ENCODE measurements at regions not wholly inside any gene's neighbourhood (a gene's known extent, or its start where the extent isn't known, plus 50 kb on each side); places are given as distances from the start of the nearest gene placed in this dataset.

GRCh38 chr2:157160111-157160510 is 97.4 kb upstream of the GALNT5 start:
- H3K4me3 ChIP-seq (ENCODE audit: low read length): no peak overlapping the region
- DNase-seq (ENCODE audit: low read depth, low spot score): no peak

- no peak overlapping the region for H3K4me3 ChIP-seq (ENCODE audit: low read length)
- DNase-seq (ENCODE audit: low read depth, low spot score): no peak
These were observed 93.1 kb upstream of the GALNT5 start for GRCh38 chr2:157164370-157164769.

- no peak overlapping the region for H3K4me3 ChIP-seq (ENCODE audit: low read length)
- no peak for DNase-seq (ENCODE audit: low read depth, low spot score)
These were observed 92.6 kb upstream of the GALNT5 start for GRCh38 chr2:157164891-157165290.

GRCh38 chr2:157168501-157168900 is 89.0 kb upstream of the GALNT5 start:
- DNase-seq (ENCODE audit: low read depth, low spot score): no peak
- no peak overlapping the region for H3K4me3 ChIP-seq (ENCODE audit: low read length)

GRCh38 chr2:157169889-157170288 is 87.6 kb upstream of the GALNT5 start:
- DNase-seq (ENCODE audit: low read depth, low spot score): no peak
- H3K4me3 ChIP-seq (ENCODE audit: low read length): no peak overlapping the region

- no peak for DNase-seq (ENCODE audit: low read depth, low spot score)
These were observed 87.2 kb upstream of the GALNT5 start for GRCh38 chr2:157170299-157170698.

GRCh38 chr2:157172239-157172638 is 85.3 kb upstream of the GALNT5 start:
- no peak for DNase-seq (ENCODE audit: low read depth, low spot score)

More at GRCh38 chr2:157170299-157170698, 87.2 kb upstream of the GALNT5 start:
- H3K4me3 ChIP-seq (ENCODE audit: low read length): no peak overlapping the region

GRCh38 chr2:157172866-157173578 is 84.5 kb upstream of the GALNT5 start:
- no peak overlapping the region for H3K4me3 ChIP-seq (ENCODE audit: low read length)
- no peak for DNase-seq (ENCODE audit: low read depth, low spot score)

More at GRCh38 chr2:157172239-157172638, 85.3 kb upstream of the GALNT5 start:
- H3K4me3 ChIP-seq (ENCODE audit: low read length): no peak overlapping the region

- H3K4me3 ChIP-seq (ENCODE audit: low read length): no peak overlapping the region
- no peak for DNase-seq (ENCODE audit: low read depth, low spot score)
These were observed 83.7 kb upstream of the GALNT5 start for GRCh38 chr2:157173740-157174184.

GRCh38 chr2:157174321-157174720 is 83.2 kb upstream of the GALNT5 start:
- no peak for DNase-seq (ENCODE audit: low read depth, low spot score)
- no peak overlapping the region for H3K4me3 ChIP-seq (ENCODE audit: low read length)

GRCh38 chr2:157176602-157177001 is 80.9 kb upstream of the GALNT5 start:
- DNase-seq (ENCODE audit: low read depth, low spot score): no peak
- no peak overlapping the region for H3K4me3 ChIP-seq (ENCODE audit: low read length)

- H3K4me3 ChIP-seq (ENCODE audit: low read length): no peak overlapping the region
- DNase-seq (ENCODE audit: low read depth, low spot score): peak; percentile 8
These were observed 78.6 kb upstream of the GALNT5 start for GRCh38 chr2:157178874-157179273.

GRCh38 chr2:157179324-157180105 is 78.0 kb upstream of the GALNT5 start:
- no peak overlapping the region for H3K4me3 ChIP-seq (ENCODE audit: low read length)
- DNase-seq (ENCODE audit: low read depth, low spot score): no peak

GRCh38 chr2:157180359-157180758 is 77.1 kb upstream of the GALNT5 start:
- no peak for DNase-seq (ENCODE audit: low read depth, low spot score)
- no peak overlapping the region for H3K4me3 ChIP-seq (ENCODE audit: low read length)

- H3K4me3 ChIP-seq (ENCODE audit: low read length): no peak overlapping the region
- no peak for DNase-seq (ENCODE audit: low read depth, low spot score)
These were observed 76.3 kb upstream of the GALNT5 start for GRCh38 chr2:157181234-157181633.

GRCh38 chr2:157182204-157182709 is 75.2 kb upstream of the GALNT5 start:
- no peak overlapping the region for H3K4me3 ChIP-seq (ENCODE audit: low read length)
- no peak for DNase-seq (ENCODE audit: low read depth, low spot score)

GRCh38 chr2:157182834-157183396 is 74.6 kb upstream of the GALNT5 start:
- no peak for DNase-seq (ENCODE audit: low read depth, low spot score)
- H3K4me3 ChIP-seq (ENCODE audit: low read length): no peak overlapping the region

GRCh38 chr2:157184161-157184895 is 73.2 kb upstream of the GALNT5 start:
- DNase-seq (ENCODE audit: low read depth, low spot score): no peak
- no peak overlapping the region for H3K4me3 ChIP-seq (ENCODE audit: low read length)

GRCh38 chr2:157185476-157186227 is 71.9 kb upstream of the GALNT5 start:
- H3K4me3 ChIP-seq (ENCODE audit: low read length): no peak overlapping the region
- DNase-seq (ENCODE audit: low read depth, low spot score): no peak

All from Jurkat, Clone E6-1 (cell line).